ENCODE measurements at regions not wholly inside any gene's neighbourhood (a gene's known extent, or its start where the extent isn't known, plus 50 kb on each side); places are given as distances from the start of the nearest gene placed in this dataset.

- H3K4me2 ChIP-seq (ENCODE audit: low read length), result no peak overlapping the region
- no peaks in the 10 kb centered on the region for H3K27me3 Mint-ChIP-seq (ENCODE audit: low read depth, unreplicated experiment)
- no peaks in the 10 kb centered on the region for H3K79me2 ChIP-seq (ENCODE audit: insufficient read depth, low read length)
- no peak overlapping the region for H3K9ac ChIP-seq (ENCODE audit: low read length)
- no peaks in the 10 kb centered on the region for H3K4me1 ChIP-seq (ENCODE audit: insufficient read depth, low read length)
- no peaks in the 10 kb centered on the region for H4K20me1 ChIP-seq (ENCODE audit: insufficient read depth, low read length)
- no peaks in the 10 kb centered on the region for H3K4me1 Mint-ChIP-seq (ENCODE audit: low read depth, unreplicated experiment)
- no peak for DNase-seq (ENCODE audit: low read depth)
- FAIRE-seq, result no peak
- H3K36me3 ChIP-seq (ENCODE audit: insufficient read depth, low read length), result no peaks in the 10 kb centered on the region
- no peak overlapping the region for H3K27ac ChIP-seq (ENCODE audit: low read depth, low read length)
- H3K9me3 ChIP-seq (ENCODE audit: insufficient read depth, low read depth, low read length), result no peaks in the 10 kb centered on the region
- H3K36me3 Mint-ChIP-seq (ENCODE audit: low read depth, unreplicated experiment), result no peaks in the 10 kb centered on the region
- no peak overlapping the region for H3K4me3 ChIP-seq (ENCODE audit: insufficient read depth, low read depth, low read length)
- H3K4me3 Mint-ChIP-seq (ENCODE audit: unreplicated experiment), result no peak overlapping the region
- no peaks in the 10 kb centered on the region for H3K9me3 Mint-ChIP-seq (ENCODE audit: unreplicated experiment)
- TF ChIP-seq, protein P1, sequence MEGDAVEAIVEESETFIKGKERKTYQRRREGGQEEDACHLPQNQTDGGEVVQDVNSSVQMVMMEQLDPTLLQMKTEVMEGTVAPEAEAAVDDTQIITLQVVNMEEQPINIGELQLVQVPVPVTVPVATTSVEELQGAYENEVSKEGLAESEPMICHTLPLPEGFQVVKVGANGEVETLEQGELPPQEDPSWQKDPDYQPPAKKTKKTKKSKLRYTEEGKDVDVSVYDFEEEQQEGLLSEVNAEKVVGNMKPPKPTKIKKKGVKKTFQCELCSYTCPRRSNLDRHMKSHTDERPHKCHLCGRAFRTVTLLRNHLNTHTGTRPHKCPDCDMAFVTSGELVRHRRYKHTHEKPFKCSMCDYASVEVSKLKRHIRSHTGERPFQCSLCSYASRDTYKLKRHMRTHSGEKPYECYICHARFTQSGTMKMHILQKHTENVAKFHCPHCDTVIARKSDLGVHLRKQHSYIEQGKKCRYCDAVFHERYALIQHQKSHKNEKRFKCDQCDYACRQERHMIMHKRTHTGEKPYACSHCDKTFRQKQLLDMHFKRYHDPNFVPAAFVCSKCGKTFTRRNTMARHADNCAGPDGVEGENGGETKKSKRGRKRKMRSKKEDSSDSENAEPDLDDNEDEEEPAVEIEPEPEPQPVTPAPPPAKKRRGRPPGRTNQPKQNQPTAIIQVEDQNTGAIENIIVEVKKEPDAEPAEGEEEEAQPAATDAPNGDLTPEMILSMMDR (IDR thresholded peaks at IDR 0.05; ENCODE audit: insufficient read depth, low read depth, low read length), result no peak
- no peak for TF ChIP-seq EZH2 (IDR thresholded peaks at IDR 0.05; ENCODE audit: insufficient read depth, low read length)
- no peaks in the 10 kb centered on the region for H3K27me3 ChIP-seq (ENCODE audit: insufficient read depth, low read length)
- no peak overlapping the region for H3K27ac Mint-ChIP-seq (ENCODE audit: unreplicated experiment)
- no peak overlapping the region for H2AFZ ChIP-seq (ENCODE audit: low read depth, low read length)
Observed at GRCh38 chr6:160940197-160940596, 51.4 kb upstream of the MAP3K4 start.

All from astrocyte (in vitro differentiated cells and primary cell).